SK-N-SH treated with all-trans-retinoic acid at 6 μM for 48 hours (cell line): ENCODE measurements at regions not wholly inside any gene's neighbourhood (a gene's known extent, or its start where the extent isn't known, plus 50 kb on each side); places are given as distances from the start of the nearest gene placed in this dataset.

Experiments used
- OSR1 ChIP-seq: fragments of 250-450 bp; sonication (Bioruptor Pico); IDR thresholded peaks from 2 replicates; pipeline ENCODE4 v1.8.0; 2022; ENCODE audit warnings: moderate library complexity, mild to moderate bottlenecking, inconsistent platforms
- PPARA ChIP-seq: fragments of 250-450 bp; sonication (Bioruptor Pico); IDR thresholded peaks from 2 replicates; pipeline ENCODE4 v1.5.0; 2020; ENCODE audit warnings: mild to moderate bottlenecking, borderline replicate concordance
- RARB ChIP-seq: fragments of 250-450 bp; sonication (Bioruptor Pico); IDR thresholded peaks from 2 replicates; pipeline ENCODE4 v1.8.0; 2021; ENCODE audit warnings: mild to moderate bottlenecking, moderate library complexity
- TCF4 ChIP-seq: fragments of 250-450 bp; sonication (Bioruptor Pico); IDR thresholded peaks from 2 replicates; pipeline ENCODE4 v1.8.0; 2021; ENCODE audit warnings: mild to moderate bottlenecking, moderate library complexity, borderline replicate concordance
- ZNF565 ChIP-seq: fragments of 450-650 bp; formaldehyde crosslinking; conservative IDR thresholded peaks from 2 replicates; pipeline ENCODE4 v1.5.0; 2020; ENCODE audit warnings: low read depth, mild to moderate bottlenecking, moderate library complexity
- TF ChIP-seq, protein P1 (sequence below): fragments of 250-450 bp; sonication (Bioruptor Pico); IDR thresholded peaks from 2 replicates; pipeline ENCODE4 v1.8.0; 2021; ENCODE audit warnings: low read depth, mild to moderate bottlenecking, moderate library complexity, borderline replicate concordance

DNA sequence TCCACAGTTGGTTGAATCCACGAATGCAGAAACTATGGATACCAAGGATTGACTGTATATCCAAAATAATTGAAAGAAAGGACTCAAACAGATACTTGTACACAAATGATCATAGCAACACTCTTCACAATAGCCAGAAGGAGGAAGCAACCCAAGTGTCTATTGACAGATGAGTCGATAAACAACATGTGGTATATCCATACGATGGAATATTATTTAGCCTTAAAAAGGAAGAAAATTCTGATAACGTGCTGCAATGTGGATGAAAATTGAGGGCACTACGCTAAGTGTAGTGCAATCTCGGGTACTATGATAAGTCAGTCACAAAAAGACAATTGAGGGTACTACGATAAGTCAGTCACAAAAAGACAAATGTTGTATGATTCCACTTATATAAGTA is 83.6 kb upstream of the CPEB4 start:
- no peak for TF ChIP-seq RARB (CRISPR knock-in tag)
- no peak for TF ChIP-seq TCF4 (CRISPR knock-in tag)
- no peak for TF ChIP-seq ZNF565 (CRISPR knock-in tag)
- no peak for TF ChIP-seq OSR1 (CRISPR knock-in tag)
- TF ChIP-seq PPARA = no peak
- TF ChIP-seq, protein P1, sequence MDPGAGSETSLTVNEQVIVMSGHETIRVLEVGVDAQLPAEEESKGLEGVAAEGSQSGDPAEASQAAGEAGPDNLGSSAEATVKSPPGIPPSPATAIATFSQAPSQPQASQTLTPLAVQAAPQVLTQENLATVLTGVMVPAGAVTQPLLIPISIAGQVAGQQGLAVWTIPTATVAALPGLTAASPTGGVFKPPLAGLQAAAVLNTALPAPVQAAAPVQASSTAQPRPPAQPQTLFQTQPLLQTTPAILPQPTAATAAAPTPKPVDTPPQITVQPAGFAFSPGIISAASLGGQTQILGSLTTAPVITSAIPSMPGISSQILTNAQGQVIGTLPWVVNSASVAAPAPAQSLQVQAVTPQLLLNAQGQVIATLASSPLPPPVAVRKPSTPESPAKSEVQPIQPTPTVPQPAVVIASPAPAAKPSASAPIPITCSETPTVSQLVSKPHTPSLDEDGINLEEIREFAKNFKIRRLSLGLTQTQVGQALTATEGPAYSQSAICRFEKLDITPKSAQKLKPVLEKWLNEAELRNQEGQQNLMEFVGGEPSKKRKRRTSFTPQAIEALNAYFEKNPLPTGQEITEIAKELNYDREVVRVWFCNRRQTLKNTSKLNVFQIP = no peak
